GM23338 (cell line): ENCODE measurements at regions not wholly inside any gene's neighbourhood (a gene's known extent, or its start where the extent isn't known, plus 50 kb on each side); places are given as distances from the start of the nearest gene placed in this dataset.

Experiments
- ATAC-seq: fragments of 200-7000 bp; cut with Tn5 transposase; 3 replicates; pipeline ENCODE4 v1.9.1; 2020
- DNase-seq: peaks from one replicate; pipeline ENCODE4 v3.0.0-alpha.2; 2015; ENCODE audit warnings: low spot score
- H2AFZ ChIP-seq: fragments of 200-600 bp; sonication (generic); 2 replicates; pipeline ENCODE4 v1.8.0; 2016; ENCODE audit warnings: antibody characterized with exemption, mild to moderate bottlenecking, moderate library complexity
- H3F3A ChIP-seq: fragments of 200-600 bp; sonication (generic); replicated peaks from 2 replicates; pipeline ENCODE4 v1.8.0; 2017; ENCODE audit warnings: antibody characterized with exemption, mixed run types, low read depth
- H3K27ac ChIP-seq: fragments of 200-600 bp; sonication (generic); 2 replicates; pipeline ENCODE4 v1.6.1; 2016; ENCODE audit warnings: low read depth
- H3K27me3 ChIP-seq: fragments of 200-600 bp; sonication (generic); 2 replicates; pipeline ENCODE4 v1.8.0; 2016; ENCODE audit warnings: mild to moderate bottlenecking, mixed run types, moderate library complexity; ENCODE audit not compliant: insufficient read depth
- H3K36me3 ChIP-seq: fragments of 200-600 bp; sonication (generic); 2 replicates; pipeline ENCODE4 v1.8.0; 2016; ENCODE audit warnings: mild to moderate bottlenecking; ENCODE audit not compliant: insufficient read depth
- H3K4me1 ChIP-seq: fragments of 200-600 bp; sonication (generic); 2 replicates; pipeline ENCODE4 v1.8.0; 2016; ENCODE audit warnings: mild to moderate bottlenecking, moderate library complexity; ENCODE audit not compliant: insufficient read depth
- H3K4me2 ChIP-seq: fragments of 200-600 bp; sonication (generic); 2 replicates; pipeline ENCODE4 v1.7.1; 2017; ENCODE audit warnings: mixed run types
- H3K4me3 ChIP-seq: fragments of 200-600 bp; sonication (generic); 2 replicates; pipeline ENCODE4 v1.6.1; 2016; ENCODE audit warnings: mixed run types
- H3K79me2 ChIP-seq: fragments of 200-600 bp; sonication (generic); replicated peaks from 2 replicates; pipeline ENCODE4 v1.8.0; 2017; ENCODE audit warnings: mild to moderate bottlenecking; ENCODE audit not compliant: insufficient read depth
- H3K9me2 ChIP-seq: fragments of 200-600 bp; sonication (generic); 2 replicates; pipeline ENCODE4 v1.8.0; 2017; ENCODE audit not compliant: insufficient read depth
- H4K20me1 ChIP-seq: fragments of 200-600 bp; sonication (generic); replicated peaks from 2 replicates; pipeline ENCODE4 v1.8.0; 2017; ENCODE audit warnings: mild to moderate bottlenecking; ENCODE audit not compliant: insufficient read depth
- H3K27ac Mint-ChIP-seq: 2 replicates; pipeline ENCODE4 v1.8.0; 2020; ENCODE audit warnings: inconsistent platforms, mild to moderate bottlenecking, moderate library complexity, mixed read lengths
- H3K27me3 Mint-ChIP-seq: 3 replicates; pipeline ENCODE4 v1.8.0; 2022; ENCODE audit warnings: low read depth, mild to moderate bottlenecking, moderate library complexity, mixed read lengths, inconsistent platforms; ENCODE audit not compliant: insufficient read depth, poor library complexity
- H3K36me3 Mint-ChIP-seq: 3 replicates; pipeline ENCODE4 v1.8.0; 2021; ENCODE audit warnings: low read depth, mild to moderate bottlenecking, inconsistent platforms, moderate library complexity, mixed read lengths
- H3K4me1 Mint-ChIP-seq: 3 replicates; pipeline ENCODE4 v1.8.0; 2020; ENCODE audit warnings: mild to moderate bottlenecking, inconsistent platforms, mixed read lengths
- H3K4me3 Mint-ChIP-seq: 3 replicates; pipeline ENCODE4 v1.8.0; 2021; ENCODE audit warnings: moderate library complexity, mild to moderate bottlenecking, inconsistent platforms, mixed read lengths
- H3K9me3 Mint-ChIP-seq: 3 replicates; pipeline ENCODE4 v1.8.0; 2020; ENCODE audit warnings: moderate library complexity, mild to moderate bottlenecking, inconsistent platforms, mixed read lengths
- TF ChIP-seq, protein P1 (sequence below): IDR thresholded peaks from one replicate; pipeline ENCODE4 v1.6.1; 2018; ENCODE audit warnings: antibody characterized with exemption; ENCODE audit not compliant: unreplicated experiment
- TF ChIP-seq, protein P2 (sequence below): fragments of 250-450 bp; sonication (Bioruptor Pico); IDR thresholded peaks from 2 replicates; pipeline ENCODE4 v1.5.0; 2020; ENCODE audit warnings: mild to moderate bottlenecking, moderate library complexity
- TF ChIP-seq, protein P3 (sequence below), 2 experiments: fragments of 200-600 bp in 1 of 2; sonication (generic) in 1 of 2; conservative IDR thresholded peaks; 2 replicates each; pipeline versions ENCODE4 v1.5.1 to v1.6.1; 2016 to 2017; ENCODE audit warnings: antibody characterized with exemption in 2 of 2, low read depth in 2 of 2, mild to moderate bottlenecking in 2 of 2, moderate library complexity in 1 of 2
- TF ChIP-seq, protein P4 (sequence below): IDR thresholded peaks from 2 replicates; pipeline ENCODE4 v1.6.1; 2016; ENCODE audit warnings: antibody characterized with exemption

- no peaks in the 10 kb centered on the region for H3K79me2 ChIP-seq
- H4K20me1 ChIP-seq: no peaks in the 10 kb centered on the region
- Mint-ChIP-seq H3K4me3 (no peak overlapping the region), H3K9me3 (no peaks in the 10 kb centered on the region), H3K36me3 (no peaks in the 10 kb centered on the region), H3K27me3 (no peaks in the 10 kb centered on the region), H3K4me1 (peaks cover 6% of the 10 kb centered on the region), H3K27ac (no peak overlapping the region)
- H3K36me3 ChIP-seq: no peaks in the 10 kb centered on the region
- no peak overlapping the region for H3K4me2 ChIP-seq
- H3K27me3 ChIP-seq: no peaks in the 10 kb centered on the region
- ATAC-seq (peak; percentile 65), DNase-seq (no peak)
- H3F3A ChIP-seq: no peaks in the 10 kb centered on the region
- TF ChIP-seq, protein P1, sequence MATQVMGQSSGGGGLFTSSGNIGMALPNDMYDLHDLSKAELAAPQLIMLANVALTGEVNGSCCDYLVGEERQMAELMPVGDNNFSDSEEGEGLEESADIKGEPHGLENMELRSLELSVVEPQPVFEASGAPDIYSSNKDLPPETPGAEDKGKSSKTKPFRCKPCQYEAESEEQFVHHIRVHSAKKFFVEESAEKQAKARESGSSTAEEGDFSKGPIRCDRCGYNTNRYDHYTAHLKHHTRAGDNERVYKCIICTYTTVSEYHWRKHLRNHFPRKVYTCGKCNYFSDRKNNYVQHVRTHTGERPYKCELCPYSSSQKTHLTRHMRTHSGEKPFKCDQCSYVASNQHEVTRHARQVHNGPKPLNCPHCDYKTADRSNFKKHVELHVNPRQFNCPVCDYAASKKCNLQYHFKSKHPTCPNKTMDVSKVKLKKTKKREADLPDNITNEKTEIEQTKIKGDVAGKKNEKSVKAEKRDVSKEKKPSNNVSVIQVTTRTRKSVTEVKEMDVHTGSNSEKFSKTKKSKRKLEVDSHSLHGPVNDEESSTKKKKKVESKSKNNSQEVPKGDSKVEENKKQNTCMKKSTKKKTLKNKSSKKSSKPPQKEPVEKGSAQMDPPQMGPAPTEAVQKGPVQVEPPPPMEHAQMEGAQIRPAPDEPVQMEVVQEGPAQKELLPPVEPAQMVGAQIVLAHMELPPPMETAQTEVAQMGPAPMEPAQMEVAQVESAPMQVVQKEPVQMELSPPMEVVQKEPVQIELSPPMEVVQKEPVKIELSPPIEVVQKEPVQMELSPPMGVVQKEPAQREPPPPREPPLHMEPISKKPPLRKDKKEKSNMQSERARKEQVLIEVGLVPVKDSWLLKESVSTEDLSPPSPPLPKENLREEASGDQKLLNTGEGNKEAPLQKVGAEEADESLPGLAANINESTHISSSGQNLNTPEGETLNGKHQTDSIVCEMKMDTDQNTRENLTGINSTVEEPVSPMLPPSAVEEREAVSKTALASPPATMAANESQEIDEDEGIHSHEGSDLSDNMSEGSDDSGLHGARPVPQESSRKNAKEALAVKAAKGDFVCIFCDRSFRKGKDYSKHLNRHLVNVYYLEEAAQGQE: no peak
- TF ChIP-seq, protein P2, sequence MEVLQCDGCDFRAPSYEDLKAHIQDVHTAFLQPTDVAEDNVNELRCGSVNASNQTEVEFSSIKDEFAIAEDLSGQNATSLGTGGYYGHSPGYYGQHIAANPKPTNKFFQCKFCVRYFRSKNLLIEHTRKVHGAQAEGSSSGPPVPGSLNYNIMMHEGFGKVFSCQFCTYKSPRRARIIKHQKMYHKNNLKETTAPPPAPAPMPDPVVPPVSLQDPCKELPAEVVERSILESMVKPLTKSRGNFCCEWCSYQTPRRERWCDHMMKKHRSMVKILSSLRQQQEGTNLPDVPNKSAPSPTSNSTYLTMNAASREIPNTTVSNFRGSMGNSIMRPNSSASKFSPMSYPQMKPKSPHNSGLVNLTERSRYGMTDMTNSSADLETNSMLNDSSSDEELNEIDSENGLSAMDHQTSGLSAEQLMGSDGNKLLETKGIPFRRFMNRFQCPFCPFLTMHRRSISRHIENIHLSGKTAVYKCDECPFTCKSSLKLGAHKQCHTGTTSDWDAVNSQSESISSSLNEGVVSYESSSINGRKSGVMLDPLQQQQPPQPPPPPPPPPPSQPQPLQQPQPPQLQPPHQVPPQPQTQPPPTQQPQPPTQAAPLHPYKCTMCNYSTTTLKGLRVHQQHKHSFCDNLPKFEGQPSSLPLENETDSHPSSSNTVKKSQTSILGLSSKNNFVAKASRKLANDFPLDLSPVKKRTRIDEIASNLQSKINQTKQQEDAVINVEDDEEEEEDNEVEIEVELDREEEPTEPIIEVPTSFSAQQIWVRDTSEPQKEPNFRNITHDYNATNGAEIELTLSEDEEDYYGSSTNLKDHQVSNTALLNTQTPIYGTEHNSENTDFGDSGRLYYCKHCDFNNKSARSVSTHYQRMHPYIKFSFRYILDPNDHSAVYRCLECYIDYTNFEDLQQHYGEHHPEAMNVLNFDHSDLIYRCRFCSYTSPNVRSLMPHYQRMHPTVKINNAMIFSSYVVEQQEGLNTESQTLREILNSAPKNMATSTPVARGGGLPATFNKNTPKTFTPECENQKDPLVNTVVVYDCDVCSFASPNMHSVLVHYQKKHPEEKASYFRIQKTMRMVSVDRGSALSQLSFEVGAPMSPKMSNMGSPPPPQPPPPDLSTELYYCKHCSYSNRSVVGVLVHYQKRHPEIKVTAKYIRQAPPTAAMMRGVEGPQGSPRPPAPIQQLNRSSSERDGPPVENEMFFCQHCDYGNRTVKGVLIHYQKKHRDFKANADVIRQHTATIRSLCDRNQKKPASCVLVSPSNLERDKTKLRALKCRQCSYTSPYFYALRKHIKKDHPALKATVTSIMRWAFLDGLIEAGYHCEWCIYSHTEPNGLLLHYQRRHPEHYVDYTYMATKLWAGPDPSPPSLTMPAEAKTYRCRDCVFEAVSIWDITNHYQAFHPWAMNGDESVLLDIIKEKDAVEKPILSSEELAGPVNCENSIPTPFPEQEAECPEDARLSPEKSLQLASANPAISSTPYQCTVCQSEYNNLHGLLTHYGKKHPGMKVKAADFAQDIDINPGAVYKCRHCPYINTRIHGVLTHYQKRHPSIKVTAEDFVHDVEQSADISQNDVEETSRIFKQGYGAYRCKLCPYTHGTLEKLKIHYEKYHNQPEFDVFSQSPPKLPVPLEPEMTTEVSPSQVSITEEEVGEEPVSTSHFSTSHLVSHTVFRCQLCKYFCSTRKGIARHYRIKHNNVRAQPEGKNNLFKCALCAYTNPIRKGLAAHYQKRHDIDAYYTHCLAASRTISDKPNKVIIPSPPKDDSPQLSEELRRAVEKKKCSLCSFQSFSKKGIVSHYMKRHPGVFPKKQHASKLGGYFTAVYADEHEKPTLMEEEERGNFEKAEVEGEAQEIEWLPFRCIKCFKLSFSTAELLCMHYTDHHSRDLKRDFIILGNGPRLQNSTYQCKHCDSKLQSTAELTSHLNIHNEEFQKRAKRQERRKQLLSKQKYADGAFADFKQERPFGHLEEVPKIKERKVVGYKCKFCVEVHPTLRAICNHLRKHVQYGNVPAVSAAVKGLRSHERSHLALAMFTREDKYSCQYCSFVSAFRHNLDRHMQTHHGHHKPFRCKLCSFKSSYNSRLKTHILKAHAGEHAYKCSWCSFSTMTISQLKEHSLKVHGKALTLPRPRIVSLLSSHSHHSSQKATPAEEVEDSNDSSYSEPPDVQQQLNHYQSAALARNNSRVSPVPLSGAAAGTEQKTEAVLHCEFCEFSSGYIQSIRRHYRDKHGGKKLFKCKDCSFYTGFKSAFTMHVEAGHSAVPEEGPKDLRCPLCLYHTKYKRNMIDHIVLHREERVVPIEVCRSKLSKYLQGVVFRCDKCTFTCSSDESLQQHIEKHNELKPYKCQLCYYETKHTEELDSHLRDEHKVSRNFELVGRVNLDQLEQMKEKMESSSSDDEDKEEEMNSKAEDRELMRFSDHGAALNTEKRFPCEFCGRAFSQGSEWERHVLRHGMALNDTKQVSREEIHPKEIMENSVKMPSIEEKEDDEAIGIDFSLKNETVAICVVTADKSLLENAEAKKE (CRISPR knock-in tag): peak; percentile 75
- TF ChIP-seq, protein P3, sequence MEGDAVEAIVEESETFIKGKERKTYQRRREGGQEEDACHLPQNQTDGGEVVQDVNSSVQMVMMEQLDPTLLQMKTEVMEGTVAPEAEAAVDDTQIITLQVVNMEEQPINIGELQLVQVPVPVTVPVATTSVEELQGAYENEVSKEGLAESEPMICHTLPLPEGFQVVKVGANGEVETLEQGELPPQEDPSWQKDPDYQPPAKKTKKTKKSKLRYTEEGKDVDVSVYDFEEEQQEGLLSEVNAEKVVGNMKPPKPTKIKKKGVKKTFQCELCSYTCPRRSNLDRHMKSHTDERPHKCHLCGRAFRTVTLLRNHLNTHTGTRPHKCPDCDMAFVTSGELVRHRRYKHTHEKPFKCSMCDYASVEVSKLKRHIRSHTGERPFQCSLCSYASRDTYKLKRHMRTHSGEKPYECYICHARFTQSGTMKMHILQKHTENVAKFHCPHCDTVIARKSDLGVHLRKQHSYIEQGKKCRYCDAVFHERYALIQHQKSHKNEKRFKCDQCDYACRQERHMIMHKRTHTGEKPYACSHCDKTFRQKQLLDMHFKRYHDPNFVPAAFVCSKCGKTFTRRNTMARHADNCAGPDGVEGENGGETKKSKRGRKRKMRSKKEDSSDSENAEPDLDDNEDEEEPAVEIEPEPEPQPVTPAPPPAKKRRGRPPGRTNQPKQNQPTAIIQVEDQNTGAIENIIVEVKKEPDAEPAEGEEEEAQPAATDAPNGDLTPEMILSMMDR (conservative IDR thresholded peaks at IDR 0.05; ENCODE audit: low read depth in 2 of 2): no peak
- TF ChIP-seq, protein P4, sequence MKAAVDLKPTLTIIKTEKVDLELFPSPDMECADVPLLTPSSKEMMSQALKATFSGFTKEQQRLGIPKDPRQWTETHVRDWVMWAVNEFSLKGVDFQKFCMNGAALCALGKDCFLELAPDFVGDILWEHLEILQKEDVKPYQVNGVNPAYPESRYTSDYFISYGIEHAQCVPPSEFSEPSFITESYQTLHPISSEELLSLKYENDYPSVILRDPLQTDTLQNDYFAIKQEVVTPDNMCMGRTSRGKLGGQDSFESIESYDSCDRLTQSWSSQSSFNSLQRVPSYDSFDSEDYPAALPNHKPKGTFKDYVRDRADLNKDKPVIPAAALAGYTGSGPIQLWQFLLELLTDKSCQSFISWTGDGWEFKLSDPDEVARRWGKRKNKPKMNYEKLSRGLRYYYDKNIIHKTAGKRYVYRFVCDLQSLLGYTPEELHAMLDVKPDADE: no peak
- no peak overlapping the region for H2AFZ ChIP-seq
- H3K4me3 ChIP-seq: no peak overlapping the region
- H3K27ac ChIP-seq: no peak overlapping the region
- no peaks in the 10 kb centered on the region for H3K4me1 ChIP-seq
- no peaks in the 10 kb centered on the region for H3K9me2 ChIP-seq
Measured at GRCh38 chr6:93985953-93986352, 566.6 kb upstream of the EPHA7 start.
